H1 (cell line): ENCODE measurements at regions not wholly inside any gene's neighbourhood (a gene's known extent, or its start where the extent isn't known, plus 50 kb on each side); places are given as distances from the start of the nearest gene placed in this dataset.

Source experiments
- CTCF ChIA-PET: fragments of 300-600 bp; sonication (Branson Sonifier 250); formaldehyde crosslinking; loops from one replicate; lab custom pipeline; 2021; ENCODE audit not compliant: partially characterized antibody; lab: Charles Lee
- POLR2A ChIA-PET: fragments of 300-600 bp; sonication (Branson Sonifier 250); formaldehyde crosslinking; loops from one replicate; lab custom pipeline; 2021; ENCODE audit warnings: inconsistent platforms; ENCODE audit not compliant: partially characterized antibody; lab: Charles Lee
- DNase-seq, 2 experiments: peaks; one replicate each; pipeline versions ENCODE4 v3.0.0 to v3.0.0-alpha.2; 2010 to 2022; ENCODE audit warnings: low spot score in 2 of 2, low read depth in 1 of 2, mixed read lengths in 1 of 2
- FAIRE-seq: peaks from 2 replicates; lab custom pipeline; 2011; peaks lifted over from hg19 to GRCh38; lab: Jason Lieb, UNC
- H2AFZ ChIP-seq: 2 replicates; pipeline ENCODE4 v1.8.1; 2012; ENCODE audit warnings: low read length, inconsistent platforms
- H2AK5ac ChIP-seq: 2 replicates; pipeline ENCODE4 v1.6.1; 2013; ENCODE audit warnings: low read depth, low read length
- H2BK120ac ChIP-seq: replicated peaks from 2 replicates; pipeline ENCODE3; 2013; ENCODE audit warnings: low read depth, low read length, inconsistent platforms
- H2BK12ac ChIP-seq: 2 replicates; pipeline ENCODE4 v1.6.1; 2013; ENCODE audit warnings: low read depth, low read length
- H2BK15ac ChIP-seq: 2 replicates; pipeline ENCODE4 v1.6.1; 2013; ENCODE audit warnings: low read length
- H2BK20ac ChIP-seq: 2 replicates; pipeline ENCODE4 v1.6.1; 2013; ENCODE audit warnings: low read length
- H2BK5ac ChIP-seq: 2 replicates; pipeline ENCODE4 v1.6.1; 2013; ENCODE audit warnings: low read depth, low read length
- H3K14ac ChIP-seq: 2 replicates; pipeline ENCODE4 v1.6.1; 2013; ENCODE audit warnings: inconsistent platforms; ENCODE audit not compliant: insufficient read length
- H3K18ac ChIP-seq: 2 replicates; pipeline ENCODE4 v1.6.1; 2013; ENCODE audit warnings: low read length; ENCODE audit errors: extremely low read depth
- H3K23ac ChIP-seq: 2 replicates; pipeline ENCODE4 v1.6.1; 2013; ENCODE audit warnings: inconsistent platforms; ENCODE audit not compliant: insufficient read length
- H3K23me2 ChIP-seq: 2 replicates; pipeline ENCODE4 v1.6.1; 2013; ENCODE audit warnings: low read depth, low read length
- H3K27ac ChIP-seq: 2 replicates; pipeline ENCODE4 v1.6.1; 2011; ENCODE audit warnings: low read depth, low read length, inconsistent platforms
- H3K27me3 ChIP-seq, 4 experiments: replicated peaks in 1 of 4; 1 replicate in 1 of 4; 2 replicates in 3 of 4; pipeline versions ENCODE4 v1.6.1 to v1.8.1; 2011 to 2013; ENCODE audit warnings: low read length in 3 of 4, mild to moderate bottlenecking in 3 of 4, inconsistent platforms in 2 of 4, mixed read lengths in 2 of 4, moderate library complexity in 1 of 4; ENCODE audit not compliant: control insufficient read depth in 3 of 4, insufficient read depth in 3 of 4; ENCODE audit errors: extremely low read depth in 1 of 4
- H3K36me3 ChIP-seq, 4 experiments: 2 replicates each; pipeline versions ENCODE4 v1.6.1 to v1.8.1; 2011 to 2013; ENCODE audit warnings: mild to moderate bottlenecking in 4 of 4, low read length in 3 of 4, moderate library complexity in 2 of 4, control low read depth in 1 of 4, inconsistent platforms in 1 of 4; ENCODE audit not compliant: insufficient read depth in 4 of 4, control insufficient read depth in 2 of 4
- H3K4ac ChIP-seq: replicated peaks from 2 replicates; pipeline ENCODE3; 2013; ENCODE audit warnings: low read length, low read depth, mixed read lengths, inconsistent platforms; ENCODE audit not compliant: insufficient read length
- H3K4me1 ChIP-seq, 4 experiments: replicated peaks in 1 of 4; 1 replicate in 1 of 4; 2 replicates in 3 of 4; pipeline versions ENCODE4 v1.6.1 to v1.8.1; 2011 to 2013; ENCODE audit warnings: low read length in 3 of 4, inconsistent platforms in 2 of 4, mixed read lengths in 1 of 4; ENCODE audit not compliant: insufficient read depth in 4 of 4, control insufficient read depth in 3 of 4
- H3K4me2 ChIP-seq, 2 experiments: 2 replicates each; pipeline versions ENCODE4 v1.6.1 to v1.8.1; 2011 to 2013; ENCODE audit warnings: low read depth in 2 of 2, low read length in 2 of 2, control low read depth in 1 of 2, inconsistent platforms in 1 of 2, mild to moderate bottlenecking in 1 of 2; ENCODE audit not compliant: insufficient read depth in 1 of 2
- H3K4me3 ChIP-seq, 4 experiments: fragments of 200-600, 300-600 bp in 1 of 4; sonication (generic), shearing (Covaris generic), sonication (Bioruptor Twin) in 1 of 4; 2 replicates each; pipeline versions ENCODE4 v1.5.1 to v1.8.1; 2011 to 2016; ENCODE audit warnings: low read length in 4 of 4, low read depth in 3 of 4, control low read depth in 2 of 4, inconsistent platforms in 2 of 4, mild to moderate bottlenecking in 2 of 4, mixed read lengths in 1 of 4, moderate library complexity in 1 of 4; ENCODE audit not compliant: insufficient read depth in 2 of 4; ENCODE audit errors: extremely low read depth in 1 of 4
- H3K56ac ChIP-seq: replicated peaks from 2 replicates; pipeline ENCODE3; 2013; ENCODE audit warnings: low read depth, mild to moderate bottlenecking, mixed read lengths, low read length, inconsistent platforms; ENCODE audit not compliant: insufficient read length
- H3K79me1 ChIP-seq: 2 replicates; pipeline ENCODE4 v1.6.1; 2013; ENCODE audit warnings: low read depth, low read length, control low read depth
- H3K79me2 ChIP-seq, 2 experiments: 2 replicates each; pipeline versions ENCODE4 v1.6.1 to v1.8.1; 2012 to 2013; ENCODE audit warnings: low read length in 2 of 2, mild to moderate bottlenecking in 2 of 2, inconsistent platforms in 1 of 2; ENCODE audit not compliant: insufficient read depth in 2 of 2, control insufficient read depth in 1 of 2
- H3K9ac ChIP-seq, 4 experiments: replicated peaks in 1 of 4; 1 replicate in 1 of 4; 2 replicates in 3 of 4; pipeline versions ENCODE4 v1.6.1 to v1.8.1; 2011 to 2013; ENCODE audit warnings: low read depth in 3 of 4, low read length in 3 of 4, control low read depth in 2 of 4, mild to moderate bottlenecking in 2 of 4, moderate library complexity in 2 of 4, inconsistent platforms in 1 of 4; ENCODE audit errors: extremely low read depth in 1 of 4
- H3K9me3 ChIP-seq, 2 experiments: 2 replicates each; pipeline versions ENCODE4 v1.6.1 to v1.8.1; 2012 to 2013; ENCODE audit warnings: mild to moderate bottlenecking in 2 of 2, moderate library complexity in 2 of 2, control low read depth in 1 of 2, inconsistent platforms in 1 of 2, low read depth in 1 of 2, low read length in 1 of 2, mixed read lengths in 1 of 2; ENCODE audit not compliant: insufficient read depth in 2 of 2
- H4K20me1 ChIP-seq, 2 experiments: replicated peaks in 1 of 2; 2 replicates each; pipeline versions ENCODE3 to v1.8.1; 2011 to 2013; ENCODE audit warnings: inconsistent platforms in 2 of 2, low read length in 2 of 2, mild to moderate bottlenecking in 1 of 2; ENCODE audit not compliant: insufficient read depth in 2 of 2, control insufficient read depth in 1 of 2
- H4K5ac ChIP-seq: 2 replicates; pipeline ENCODE4 v1.6.1; 2013; ENCODE audit warnings: low read length, low read depth, mixed read lengths, inconsistent platforms; ENCODE audit not compliant: insufficient read length
- H4K8ac ChIP-seq: 2 replicates; pipeline ENCODE4 v1.8.0; 2013; ENCODE audit warnings: mild to moderate bottlenecking, moderate library complexity, low read length, inconsistent platforms; ENCODE audit not compliant: insufficient read depth; ENCODE audit errors: extremely low read depth
- H4K91ac ChIP-seq: replicated peaks from 2 replicates; pipeline ENCODE3; 2013; ENCODE audit warnings: low read length, mixed read lengths, inconsistent platforms; ENCODE audit not compliant: insufficient read length
- WGBS, 2 experiments: shearing (Covaris generic) in 1 of 2; methylation state at CpG; one replicate each; pipeline versions ENCODE4 v1.1.6 to v1.1.7; 2013 to 2015; ENCODE audit warnings: low lambda C conversion rate in 2 of 2, mixed read lengths in 2 of 2, inconsistent platforms in 1 of 2, low coverage in 1 of 2, missing lambda C conversion rate in 1 of 2; ENCODE audit not compliant: insufficient replicate concordance in 2 of 2, insufficient coverage in 1 of 2, insufficient read length in 1 of 2; ENCODE audit errors: extremely low coverage in 1 of 2, missing lambda C conversion rate in 1 of 2; 5-methylcytosine and 5-hydroxymethylcytosine counted together

DNA sequence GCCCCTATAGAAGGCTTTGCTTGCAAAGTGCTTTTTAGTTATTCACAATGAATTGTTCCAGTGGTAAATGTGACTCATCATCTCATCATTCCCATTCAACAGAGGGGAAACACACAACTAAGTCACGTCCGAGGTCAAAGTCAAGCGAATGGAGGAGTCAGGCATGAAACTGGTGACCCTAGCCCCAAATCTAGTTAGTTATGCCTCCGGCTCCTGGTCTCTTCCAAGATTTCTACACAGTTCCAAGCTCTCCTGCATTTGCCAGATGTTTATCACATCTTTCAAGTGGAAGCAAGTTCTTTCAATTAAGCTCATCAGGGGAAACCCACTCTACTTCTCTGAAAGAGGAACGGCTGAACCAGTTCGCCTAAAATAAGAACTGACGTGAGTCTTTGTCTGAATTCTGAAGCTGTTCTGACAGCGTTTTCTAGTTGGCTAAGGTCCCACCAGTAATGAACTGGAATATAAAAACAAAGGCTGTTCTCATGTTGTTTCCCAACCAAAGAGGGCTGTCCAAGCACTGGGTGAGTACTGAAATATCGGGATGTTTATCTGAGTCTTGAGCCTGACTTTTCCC is 140.9 kb upstream of the NRBF2 start:
- Histone ChIP-seq H2BK12ac (no peak overlapping the region), H2AFZ (no peak overlapping the region; the same call in 1 of the 2 replicates), H3K4me3 (no peak overlapping the region), H4K20me1 (no peaks in the 10 kb centered on the region), H3K4ac (no peak overlapping the region), H3K36me3 (no peaks in the 10 kb centered on the region), H3K4me1 (no peaks in the 10 kb centered on the region), H3K79me2 (no peaks in the 10 kb centered on the region), H2AK5ac (no peak overlapping the region), H3K14ac (no peak overlapping the region), H3K79me1 (no peaks in the 10 kb centered on the region), H4K5ac (no peak overlapping the region), H3K56ac (no peak overlapping the region), H2BK120ac (no peak overlapping the region), H3K23ac (no peak overlapping the region), H3K9ac (no peak overlapping the region), H4K8ac (no peak overlapping the region; the same call in 1 of the 2 replicates), H3K9me3 (no peaks in the 10 kb centered on the region), H2BK15ac (no peak overlapping the region), H3K27ac (no peak overlapping the region), H3K4me2 (no peak overlapping the region), H3K27me3 (no peaks in the 10 kb centered on the region), H3K23me2 (no peaks in the 10 kb centered on the region), H2BK5ac (no peak overlapping the region), H4K91ac (no peak overlapping the region), H2BK20ac (no peak overlapping the region), H3K18ac (no peak overlapping the region)
- WGBS, 2 experiments: 91% methylated on average over 9 of the region's 9 CpGs; no CpG with 5 or more reads in 1 of the 2 experiments
- POLR2A ChIA-PET: no interaction called here
- DNase-seq: no peak
- no peak for FAIRE-seq
- CTCF ChIA-PET: interaction anchor here (1.0 to 1.1 kb wide), 2 partner anchors 19 to 27 kb away, joined by 3 read pairs; no protein-coding TSS in a partner anchor
